CD4-positive, alpha-beta T cell treated with Interleukin-15 for 4 hours (primary cell): ENCODE measurements at regions not wholly inside any gene's neighbourhood (a gene's known extent, or its start where the extent isn't known, plus 50 kb on each side); places are given as distances from the start of the nearest gene placed in this dataset.

ENCODE experiments used
- DNase-seq: peaks from one replicate; pipeline ENCODE4 v3.0.0-alpha.2; 2020; ENCODE audit warnings: low spot score

- DNase-seq = no peak
Observed at GRCh38 chr6:119602215-119603178, 252.9 kb upstream of the MAN1A1 start.

- DNase-seq = no peak
Observed at GRCh38 chr6:119598883-119599282, 249.3 kb upstream of the MAN1A1 start.

- no peak for DNase-seq
Observed at GRCh38 chr6:119594907-119595306, 245.3 kb upstream of the MAN1A1 start.

GRCh38 chr6:119591235-119591634 is 241.7 kb upstream of the MAN1A1 start:
- DNase-seq = no peak

- no peak for DNase-seq
Observed at GRCh38 chr6:119590066-119590465, 240.5 kb upstream of the MAN1A1 start.

GRCh38 chr6:119587537-119587936 is 238.0 kb upstream of the MAN1A1 start:
- no peak for DNase-seq

- DNase-seq = no peak
Observed at GRCh38 chr6:119586250-119586882, 236.8 kb upstream of the MAN1A1 start.

GRCh38 chr6:119584088-119584487 is 234.5 kb upstream of the MAN1A1 start:
- no peak for DNase-seq

- DNase-seq = no peak
Observed at GRCh38 chr6:119581220-119581619, 231.7 kb upstream of the MAN1A1 start.

GRCh38 chr6:119575721-119576120 is 226.2 kb upstream of the MAN1A1 start:
- DNase-seq = no peak

GRCh38 chr6:119568580-119568979 is 219.0 kb upstream of the MAN1A1 start:
- DNase-seq = no peak

- no peak for DNase-seq
Observed at GRCh38 chr6:119566546-119567260, 217.1 kb upstream of the MAN1A1 start.

GRCh38 chr6:119565893-119566292 is 216.3 kb upstream of the MAN1A1 start:
- DNase-seq = no peak

- DNase-seq = no peak
Observed at GRCh38 chr6:119562168-119562567, 212.6 kb upstream of the MAN1A1 start.

- no peak for DNase-seq
Observed at GRCh38 chr6:119559586-119559985, 210.0 kb upstream of the MAN1A1 start.

GRCh38 chr6:119557239-119557638 is 207.7 kb upstream of the MAN1A1 start:
- DNase-seq = no peak

- no peak for DNase-seq
Observed at GRCh38 chr6:119552021-119552420, 202.5 kb upstream of the MAN1A1 start.

GRCh38 chr6:119547024-119547423 is 197.5 kb upstream of the MAN1A1 start:
- DNase-seq = no peak

GRCh38 chr6:119545245-119545644 is 195.7 kb upstream of the MAN1A1 start:
- no peak for DNase-seq

- DNase-seq = no peak
Observed at GRCh38 chr6:119544325-119545175, 195.0 kb upstream of the MAN1A1 start.

GRCh38 chr6:119543332-119543731 is 193.8 kb upstream of the MAN1A1 start:
- DNase-seq = no peak

- DNase-seq = no peak
Observed at GRCh38 chr6:119542037-119542436, 192.5 kb upstream of the MAN1A1 start.
